D721Med (cell line): ENCODE measurements at regions not wholly inside any gene's neighbourhood (a gene's known extent, or its start where the extent isn't known, plus 50 kb on each side); places are given as distances from the start of the nearest gene placed in this dataset.

Source experiments
- DNase-seq: peaks from one replicate; pipeline ENCODE4 v3.0.0; 2011; ENCODE audit warnings: low spot score; ENCODE audit not compliant: insufficient read length
- FAIRE-seq: peaks from 2 replicates; lab custom pipeline; 2011; peaks lifted over from hg19 to GRCh38; lab: Jason Lieb, UNC
- CTCF ChIP-seq: IDR thresholded peaks from 2 replicates; pipeline ENCODE4 v1.5.1; 2012; ENCODE audit warnings: mild to moderate bottlenecking, control low read depth; ENCODE audit not compliant: insufficient read depth; ENCODE audit errors: missing control alignments

DNA sequence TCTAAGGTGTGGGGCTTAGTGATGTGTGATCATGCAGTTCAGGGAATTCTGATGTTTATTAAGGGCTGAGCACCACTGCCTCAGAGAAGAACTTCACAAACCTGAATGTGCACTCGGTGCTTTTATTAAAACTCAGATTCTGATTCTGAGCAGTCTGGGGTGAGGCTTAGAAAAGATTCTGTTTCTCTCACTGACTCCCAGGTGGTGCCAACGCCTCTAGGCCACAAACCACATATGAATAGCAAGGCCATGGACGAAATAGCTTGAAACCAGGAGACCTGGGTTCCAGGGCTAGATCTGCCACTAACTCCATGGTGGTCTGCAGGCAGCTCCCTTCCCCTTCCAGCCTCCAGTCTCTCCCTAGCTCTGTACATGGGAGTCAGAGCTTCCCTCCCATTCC, 169.1 kb downstream of the HS3ST3B1 start:
- DNase-seq, result no peak
- no peak for TF ChIP-seq CTCF
- no peak for FAIRE-seq

- no peak for TF ChIP-seq CTCF
- DNase-seq, result no peak
- no peak for FAIRE-seq
These were observed 168.0 kb downstream of the HS3ST3B1 start for GRCh38 chr17:14468858-14469257.

- no peak for DNase-seq
- FAIRE-seq, result no peak
- TF ChIP-seq CTCF, result no peak
These were observed 160.3 kb downstream of the HS3ST3B1 start for GRCh38 chr17:14461227-14461548.

- FAIRE-seq, result no peak
- DNase-seq, result no peak
- TF ChIP-seq CTCF, result no peak
These were observed 159.8 kb downstream of the HS3ST3B1 start for GRCh38 chr17:14460516-14461226.

DNA sequence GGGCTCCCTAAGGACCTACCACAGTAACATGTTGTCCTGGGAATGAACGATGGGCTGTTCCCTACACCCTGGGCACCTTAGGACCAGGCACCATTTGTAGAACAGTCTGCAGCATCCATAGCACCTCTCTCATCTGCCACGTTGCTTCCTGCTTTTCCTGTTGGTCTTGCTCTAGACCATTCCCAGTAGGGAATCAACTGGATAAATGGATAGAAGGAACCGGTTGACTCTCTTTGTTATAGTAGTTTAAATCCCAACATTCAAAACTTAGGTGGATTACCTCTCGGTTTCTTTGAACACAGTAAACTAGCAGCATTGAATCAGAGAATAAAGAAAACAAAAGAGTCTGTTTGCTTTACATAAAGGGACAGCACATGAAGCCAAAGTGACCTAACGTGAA, 159.1 kb downstream of the HS3ST3B1 start:
- TF ChIP-seq CTCF, result no peak
- DNase-seq (no peak), FAIRE-seq (no peak)

DNA sequence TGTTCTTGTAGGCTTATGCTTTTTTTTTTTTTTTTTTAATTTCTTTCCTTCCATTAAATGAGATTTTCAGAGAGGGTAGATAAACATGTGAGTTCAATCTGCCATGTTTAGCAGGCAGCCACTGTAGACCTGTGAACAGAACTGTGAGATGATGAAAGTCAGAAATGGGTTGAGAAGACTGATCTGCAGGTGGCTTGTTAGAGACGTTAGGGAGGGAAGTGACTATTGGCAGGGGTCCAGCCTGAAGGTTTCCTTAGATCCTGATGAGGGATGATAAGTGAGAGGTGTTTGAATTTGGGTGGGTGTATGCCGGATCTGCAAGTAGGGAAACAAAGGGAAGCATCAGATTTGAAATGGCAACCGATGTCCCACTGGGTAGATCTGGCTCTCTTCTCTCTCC, 157.8 kb downstream of the HS3ST3B1 start:
- DNase-seq (no peak), FAIRE-seq (no peak)
- TF ChIP-seq CTCF, result no peak

DNA sequence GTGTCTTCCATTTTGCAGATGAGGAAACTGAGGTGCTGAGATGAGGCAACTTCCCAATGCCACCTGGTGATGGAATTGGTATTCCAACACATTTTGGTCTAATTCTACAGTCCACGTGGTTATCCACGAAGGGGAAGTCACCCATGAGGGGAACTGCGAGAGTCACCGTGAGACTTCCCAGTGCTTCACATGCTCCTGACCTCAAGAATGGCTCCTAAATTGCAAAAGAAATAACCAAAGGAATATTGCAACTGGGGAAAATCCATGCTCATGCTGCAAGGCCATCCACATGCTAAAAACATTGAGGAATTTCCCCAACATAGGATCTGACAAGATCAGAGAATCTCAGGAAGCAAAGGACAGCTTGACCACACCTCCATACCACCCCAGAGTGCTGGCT, 153.9 kb downstream of the HS3ST3B1 start:
- no peak for TF ChIP-seq CTCF
- DNase-seq (no peak), FAIRE-seq (no peak)
